Activated gamma-delta T cell treated with Interleukin-2 at 50 U/mL for 16 hours (primary cell): ENCODE measurements at regions not wholly inside any gene's neighbourhood (a gene's known extent, or its start where the extent isn't known, plus 50 kb on each side); places are given as distances from the start of the nearest gene placed in this dataset.

Experiments used
- DNase-seq: peaks from one replicate; pipeline ENCODE4 v3.0.0-alpha.2; 2020

DNA sequence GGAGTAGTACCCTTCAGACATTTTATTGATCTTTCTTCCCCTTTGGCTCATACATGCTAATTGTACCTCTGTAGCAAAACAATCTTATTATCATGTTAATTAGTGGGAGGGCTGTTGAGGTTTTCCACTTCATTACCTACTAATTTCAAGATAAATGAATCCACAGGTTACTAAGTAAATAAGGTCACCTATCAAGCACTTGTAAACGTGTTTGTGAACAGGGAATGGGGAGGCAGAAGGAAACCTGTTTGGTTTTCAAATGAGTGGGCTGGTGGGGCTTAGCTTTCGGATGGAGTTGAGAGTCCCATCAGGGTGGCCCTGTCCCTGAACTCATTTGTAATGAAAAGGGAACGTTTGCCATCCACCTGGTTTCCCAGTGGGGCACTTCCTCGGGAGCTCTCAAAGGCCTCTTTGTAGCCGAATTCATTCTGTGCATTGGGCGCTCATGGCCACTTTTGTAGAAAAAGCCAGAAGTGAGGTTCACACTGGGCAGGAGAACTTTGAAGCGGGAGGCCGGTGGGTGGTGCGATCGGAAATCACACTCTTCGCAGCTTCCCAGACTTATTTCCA, 419.8 kb upstream of the NR2F2 start:
- no peak for DNase-seq

DNA sequence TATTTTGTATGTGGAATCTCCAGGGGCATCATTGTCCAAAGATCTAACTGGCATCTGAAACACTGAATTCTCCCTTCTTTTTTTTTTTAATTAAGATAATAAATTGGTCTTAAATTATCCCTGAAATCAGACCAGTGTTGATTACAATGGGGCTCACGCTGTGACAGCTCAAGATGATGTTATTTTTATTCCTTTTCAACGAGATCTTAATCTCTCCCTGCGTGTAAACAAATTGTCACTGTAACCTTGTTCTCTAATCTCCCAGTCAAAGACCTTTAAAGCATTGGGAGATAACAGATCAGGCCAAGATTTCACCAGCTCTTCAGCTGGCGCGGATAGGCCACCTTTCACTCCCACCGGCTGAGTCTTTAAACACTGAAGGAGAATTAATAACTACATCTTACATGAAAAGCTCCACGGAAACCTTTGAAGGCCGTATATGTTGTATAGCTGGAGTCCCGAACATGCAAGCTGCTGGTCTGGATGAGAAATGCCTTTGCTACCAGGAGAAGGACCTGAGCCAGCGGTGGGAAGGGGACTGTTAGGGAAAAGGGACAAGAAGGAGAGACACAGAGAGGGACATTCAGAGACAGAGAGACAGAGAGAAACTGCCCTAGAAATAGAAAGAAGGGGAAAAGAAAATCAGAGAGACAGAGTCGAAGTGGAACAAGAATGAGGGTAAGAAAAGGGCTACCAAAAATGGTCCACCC, 418.8 kb upstream of the NR2F2 start:
- DNase-seq = no peak

DNA sequence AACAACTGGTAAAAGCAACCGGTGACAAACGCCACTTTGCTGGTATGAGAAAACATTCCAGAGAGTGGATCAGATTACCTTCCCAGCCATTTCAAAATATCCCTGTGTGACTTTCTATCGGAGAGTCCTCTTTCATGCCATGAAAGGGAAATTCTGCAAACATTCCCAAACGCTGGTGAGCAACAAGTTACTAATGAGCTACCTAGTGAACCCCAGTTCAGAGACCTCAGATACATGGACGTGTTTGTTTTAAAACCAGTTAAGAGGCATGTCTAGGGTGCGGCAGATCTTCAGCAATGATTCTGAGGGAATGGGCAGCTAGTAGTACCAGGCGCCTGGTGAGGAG, 418.2 kb upstream of the NR2F2 start:
- no peak for DNase-seq

DNA sequence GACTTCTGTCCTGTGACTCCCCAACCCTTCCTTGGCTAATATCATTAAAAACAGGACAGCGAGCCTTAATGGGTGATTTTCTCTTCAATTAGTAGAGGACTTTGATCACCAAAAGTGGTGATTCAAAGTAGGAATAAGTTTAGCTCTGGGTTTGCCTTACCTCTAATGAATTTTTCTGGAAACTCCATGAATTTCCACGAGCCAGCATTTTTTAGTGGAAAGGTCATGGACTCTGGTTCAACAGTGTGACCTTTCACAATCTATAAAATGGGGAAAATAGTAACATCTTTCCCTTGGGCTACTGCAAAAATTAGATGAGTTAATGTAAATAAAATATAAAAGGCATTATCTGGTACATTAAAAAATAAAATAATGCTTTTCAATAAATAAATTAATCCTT, 417.8 kb upstream of the NR2F2 start:
- no peak for DNase-seq

DNA sequence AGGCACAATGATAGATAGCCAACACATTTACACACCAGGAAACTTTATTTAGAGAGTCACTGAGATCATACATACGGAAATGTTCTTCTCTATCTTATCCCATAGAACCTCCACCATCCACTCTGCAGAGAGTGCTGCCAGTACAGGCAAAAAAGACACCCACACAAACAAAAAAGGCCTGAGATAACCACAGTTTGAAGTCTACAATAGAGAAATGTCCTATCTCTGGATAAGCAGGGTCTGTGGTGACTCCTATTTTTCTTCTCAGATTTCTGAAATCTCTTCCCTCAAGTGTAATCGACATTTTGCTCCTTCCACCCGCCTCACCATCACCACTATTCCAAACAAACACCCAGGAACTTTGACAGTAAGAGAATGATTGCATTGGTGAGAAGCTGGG, 413.9 kb upstream of the NR2F2 start:
- DNase-seq = no peak

DNA sequence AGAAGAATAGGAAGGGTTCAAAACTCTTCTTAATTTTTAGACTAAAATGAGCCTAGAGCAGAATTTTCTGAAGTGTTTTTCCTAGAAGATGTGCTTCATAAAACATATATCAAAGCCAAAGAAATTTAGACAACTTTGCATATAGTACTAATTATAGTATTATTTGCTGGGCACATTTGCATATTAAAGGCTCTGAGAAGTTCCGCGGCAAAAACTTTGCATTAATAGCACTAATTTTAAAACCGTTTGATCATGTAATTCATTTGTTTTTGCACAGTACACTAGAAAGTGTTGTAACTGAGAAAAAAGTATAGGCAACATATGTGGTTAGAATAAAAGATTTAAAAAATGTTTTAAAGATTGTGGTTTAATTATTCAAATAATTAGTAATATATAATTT, 412.0 kb upstream of the NR2F2 start:
- no peak for DNase-seq

DNA sequence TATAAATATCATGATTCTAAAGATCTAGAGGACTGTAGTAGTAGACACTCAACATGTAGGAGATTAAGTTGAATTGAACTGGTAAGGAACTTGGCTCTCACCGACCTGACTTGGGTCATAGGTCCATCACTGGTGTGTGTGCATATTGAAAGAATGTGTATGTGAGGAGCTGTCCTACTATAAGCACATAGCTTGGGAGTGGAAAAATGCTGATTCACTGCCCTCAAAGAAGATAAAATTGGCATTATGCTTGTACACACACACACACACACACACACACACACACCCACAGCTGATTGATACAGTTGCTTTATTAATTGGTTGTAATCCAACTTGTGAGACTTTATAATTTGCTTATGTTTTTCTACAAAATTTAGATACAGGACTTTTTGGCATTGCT, 411.0 kb upstream of the NR2F2 start:
- no peak for DNase-seq

DNA sequence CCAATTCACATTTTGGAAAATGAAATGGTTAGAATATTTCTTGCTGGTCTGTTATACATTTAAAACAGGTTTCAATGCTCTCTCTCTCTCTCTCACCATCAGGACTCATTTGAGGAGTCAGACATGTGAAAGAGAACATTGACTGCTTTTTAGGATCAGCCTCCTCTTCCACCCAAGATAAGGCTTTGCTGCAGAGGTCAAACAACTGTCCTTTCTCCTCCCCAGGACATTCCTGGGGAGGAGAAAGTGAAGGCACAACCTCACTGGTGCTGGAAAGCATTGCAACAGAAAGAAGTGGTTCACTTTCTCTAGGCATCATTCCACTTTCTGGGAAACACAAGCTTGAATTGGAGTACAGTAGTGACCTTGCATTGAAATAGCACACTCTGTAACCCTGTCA, 409.1 kb upstream of the NR2F2 start:
- no peak for DNase-seq

DNA sequence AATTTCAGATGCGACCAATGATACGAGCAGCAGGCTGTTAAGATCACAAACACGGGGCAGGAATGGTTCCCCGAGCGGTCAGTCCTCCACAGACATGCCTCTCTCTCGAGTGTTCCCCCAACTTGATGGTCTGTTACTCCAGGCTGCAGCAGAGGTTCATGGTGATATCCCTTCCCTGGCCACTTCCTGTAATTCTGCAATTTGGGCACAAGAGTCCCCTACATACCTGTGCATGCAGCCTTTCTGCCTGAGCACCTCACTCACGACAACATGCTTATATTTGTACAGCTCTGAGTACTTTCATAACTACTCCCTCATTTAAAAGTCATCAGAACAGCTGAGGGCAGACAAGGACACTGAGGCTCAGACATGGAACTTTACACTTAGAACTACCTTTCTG, 408.1 kb upstream of the NR2F2 start:
- DNase-seq = no peak

DNA sequence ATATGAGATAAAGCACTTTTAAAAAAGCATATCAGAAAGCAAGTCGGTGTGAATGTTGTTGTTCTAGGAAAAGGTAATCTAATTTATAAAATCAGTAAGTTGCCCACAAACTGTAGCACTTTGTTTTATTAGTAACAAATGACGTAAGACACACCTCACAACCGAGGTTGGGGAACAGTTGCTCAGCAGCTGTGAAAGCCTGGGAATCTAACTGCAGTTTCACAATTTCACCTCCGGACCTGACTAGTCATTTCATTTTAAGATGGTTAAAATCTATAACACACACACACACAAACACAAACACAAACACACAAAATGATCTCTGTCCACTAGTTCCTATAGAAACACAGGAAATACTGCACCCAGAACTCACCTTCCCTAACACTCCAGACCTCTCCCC, 406.7 kb upstream of the NR2F2 start:
- DNase-seq = no peak

DNA sequence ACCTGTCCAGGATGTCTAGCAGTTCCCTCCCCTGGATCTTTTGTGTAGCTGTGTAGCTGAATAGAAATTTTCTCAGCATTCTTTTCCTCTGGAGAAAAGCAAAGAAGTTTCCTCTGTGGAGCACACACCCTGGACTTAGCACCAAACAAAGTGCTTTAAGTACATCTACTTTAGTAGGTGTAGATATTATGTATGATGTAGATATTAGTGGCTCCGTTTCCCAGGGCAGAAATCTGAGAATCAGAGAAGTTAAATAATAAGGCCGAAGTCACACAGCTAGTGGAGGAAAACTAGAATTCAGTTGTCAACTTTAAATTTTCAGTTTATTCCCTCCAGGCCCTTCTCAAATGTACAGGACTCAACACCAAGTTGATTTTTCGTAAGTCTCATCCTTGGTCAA, 401.7 kb upstream of the NR2F2 start:
- no peak for DNase-seq

DNA sequence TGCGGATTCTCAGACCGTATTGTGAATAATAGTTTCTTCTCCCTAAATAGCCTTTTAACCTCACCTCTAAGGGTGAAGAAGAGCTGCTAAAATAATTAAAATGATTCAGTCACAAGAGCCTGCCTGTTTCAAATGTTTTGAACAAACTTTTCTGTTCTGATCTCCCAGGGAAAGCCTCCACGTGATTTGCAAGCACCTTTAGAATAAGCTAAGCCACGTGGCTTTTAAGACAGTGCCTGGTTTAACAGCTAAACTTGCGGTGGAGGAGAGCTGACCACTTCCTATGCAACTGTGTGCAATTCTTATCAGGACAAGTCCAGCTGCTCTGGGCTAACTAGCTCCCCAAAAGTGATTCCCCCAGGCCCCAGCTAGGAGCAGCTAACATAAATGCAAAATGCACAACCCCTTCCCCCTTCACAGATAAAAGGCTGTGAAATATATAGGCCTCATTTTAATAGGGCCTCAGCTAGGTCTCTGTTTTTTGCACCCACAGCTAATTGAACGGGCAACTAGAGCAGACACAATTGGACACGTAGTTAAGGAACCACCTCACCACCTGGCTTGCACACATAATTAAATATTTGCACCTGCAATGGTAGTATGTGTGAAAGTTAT, 401.2 kb upstream of the NR2F2 start:
- DNase-seq = no peak

DNA sequence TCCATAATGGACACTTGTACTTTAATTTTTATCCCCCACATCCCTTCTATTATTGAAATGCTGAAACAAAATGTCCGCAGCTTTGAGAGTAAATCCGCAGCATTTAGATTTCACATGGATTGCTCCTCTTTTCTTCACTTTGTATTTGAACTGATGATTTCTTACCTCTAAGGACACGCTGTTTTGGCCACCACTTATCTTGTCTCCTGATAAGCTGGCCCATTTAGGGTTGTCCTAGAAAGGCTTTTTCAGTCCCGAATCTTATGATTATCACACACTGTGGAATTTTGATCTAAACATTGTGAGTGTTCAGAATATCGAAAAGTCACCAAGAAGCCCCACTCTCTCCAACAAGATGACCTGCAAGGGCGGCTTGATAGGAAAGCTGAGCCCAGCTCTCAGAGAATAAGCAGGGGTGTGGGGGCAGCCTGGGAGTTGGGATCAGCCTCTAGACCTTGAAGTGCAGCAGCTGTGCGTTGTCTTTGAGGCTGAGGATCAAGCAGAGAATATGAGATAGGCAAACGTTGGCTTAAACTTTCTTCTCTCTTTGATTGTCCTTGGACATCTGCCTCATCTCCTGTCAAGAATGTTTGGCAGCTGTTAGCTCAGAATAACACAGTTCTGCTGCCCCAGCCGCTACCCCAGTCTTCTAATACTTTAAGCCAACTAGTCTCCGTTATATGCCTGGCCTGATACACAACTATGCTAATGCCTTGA, 399.7 kb upstream of the NR2F2 start:
- no peak for DNase-seq

DNA sequence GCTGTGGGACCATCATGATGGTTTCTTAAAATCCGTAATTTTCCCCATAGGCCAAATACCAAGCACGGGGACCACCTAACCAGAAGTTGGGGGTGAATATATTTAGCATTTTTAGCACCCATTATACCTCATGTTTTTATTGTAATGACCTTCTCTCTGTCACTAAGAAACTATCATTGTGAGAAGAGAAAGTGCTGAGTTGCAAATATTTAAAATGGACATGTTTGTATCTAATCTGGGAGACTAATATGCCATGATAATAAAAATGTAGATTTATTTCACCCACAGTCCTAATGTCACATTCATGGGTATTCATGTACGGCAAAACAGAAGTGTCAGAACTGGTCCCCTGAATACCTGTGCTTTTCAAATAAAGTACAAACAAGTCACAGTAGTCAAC, 398.9 kb upstream of the NR2F2 start:
- DNase-seq = no peak

DNA sequence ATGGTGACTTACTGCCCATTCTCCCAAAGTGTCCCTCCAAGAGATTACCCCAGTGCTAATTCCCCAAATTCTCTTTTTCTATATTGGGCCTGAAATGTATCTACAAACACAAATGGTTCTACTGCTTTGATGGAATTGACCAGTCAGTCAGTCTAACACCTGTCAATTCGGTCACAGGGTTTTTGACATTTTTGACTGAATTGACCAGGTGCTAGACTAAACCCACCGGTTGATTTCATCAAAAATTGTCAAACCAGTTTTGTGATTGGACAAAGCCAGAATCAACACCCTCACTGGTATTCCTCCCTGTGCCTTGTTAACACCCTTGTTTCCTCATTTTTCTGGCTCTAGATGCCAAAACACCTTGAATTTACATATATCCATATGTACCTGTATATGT, 398.4 kb upstream of the NR2F2 start:
- no peak for DNase-seq

DNA sequence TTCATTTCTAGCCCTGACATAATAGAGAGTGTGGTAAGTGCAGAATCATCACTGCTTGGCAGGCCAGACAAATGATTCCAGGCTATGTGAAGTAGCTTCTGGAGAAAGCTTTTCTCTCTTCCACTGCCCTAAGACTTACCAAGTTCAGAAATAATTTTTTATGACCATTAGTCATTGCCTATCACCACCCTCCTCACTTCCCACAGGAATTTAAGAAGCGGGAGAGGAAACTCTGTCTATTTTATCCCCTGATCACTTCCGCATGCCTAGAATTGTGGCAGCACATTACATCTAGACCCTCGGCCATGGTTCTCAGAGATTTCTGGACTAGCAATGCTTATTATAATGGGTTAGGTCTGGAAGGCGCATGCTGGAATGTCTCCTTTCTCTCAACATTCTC, 397.8 kb upstream of the NR2F2 start:
- no peak for DNase-seq

DNA sequence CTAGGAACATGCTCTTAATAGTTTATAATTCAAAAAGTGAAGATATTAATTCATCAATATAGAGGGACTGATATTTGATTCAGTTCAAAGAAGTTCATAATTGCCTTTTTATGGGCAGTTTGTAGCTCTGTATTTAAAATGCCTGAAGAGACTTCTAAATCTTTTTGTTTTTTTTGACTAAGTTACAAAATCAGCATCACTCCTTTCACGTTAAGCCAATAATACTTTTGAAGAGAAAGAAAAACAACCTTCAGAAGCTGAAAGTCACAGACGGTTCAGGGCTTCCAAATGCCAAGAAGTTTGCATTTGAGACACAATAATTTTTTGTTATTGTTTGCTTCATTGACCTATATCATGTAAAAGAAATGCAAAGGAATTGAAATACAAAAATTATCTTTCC, 394.6 kb upstream of the NR2F2 start:
- DNase-seq = no peak

DNA sequence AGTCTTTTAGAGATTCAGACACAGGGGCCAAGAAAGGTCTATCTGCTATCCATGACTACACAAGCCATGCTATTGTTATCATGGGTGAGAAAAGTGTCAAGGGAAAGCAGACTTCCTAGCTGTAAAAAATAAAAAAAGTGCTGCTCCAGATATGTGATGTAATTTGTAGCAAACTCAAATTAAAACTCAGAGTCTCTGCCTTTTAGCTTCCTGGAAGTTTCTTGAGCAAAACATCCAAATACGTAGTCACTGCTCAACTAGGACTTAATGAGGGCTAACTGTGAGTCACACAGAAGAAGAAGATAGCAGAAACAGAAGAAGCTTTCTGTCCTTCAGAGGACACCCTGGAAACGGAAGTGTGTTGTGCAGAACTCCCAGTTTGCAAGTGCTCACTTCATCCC, 393.4 kb upstream of the NR2F2 start:
- DNase-seq = no peak

DNA sequence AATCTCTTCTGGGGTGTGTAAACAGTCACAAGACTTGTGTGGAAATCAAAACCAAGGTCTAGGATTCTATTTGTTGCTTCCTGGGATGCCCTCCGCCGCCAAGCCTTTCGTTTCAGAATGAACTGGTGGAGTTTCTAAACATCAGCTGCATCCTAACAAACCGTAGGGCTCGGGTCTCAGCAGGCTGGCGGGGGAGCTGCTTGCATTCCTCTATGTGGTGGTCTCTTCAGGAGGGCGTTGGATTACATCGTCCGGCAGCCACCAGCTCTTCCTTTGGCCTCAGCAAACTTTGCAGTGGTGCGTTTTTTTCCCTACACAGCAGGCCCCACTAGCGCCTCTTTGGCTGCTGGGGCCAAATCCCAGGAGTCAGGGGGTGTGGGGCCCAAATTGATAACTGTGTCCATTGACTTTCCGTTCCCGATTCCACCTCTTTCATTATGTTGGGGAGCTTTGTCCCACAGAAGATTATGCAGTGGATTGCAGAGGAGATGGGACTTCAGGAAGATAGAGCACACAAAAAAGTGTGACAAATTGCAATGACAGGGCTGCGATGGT, 390.0 kb upstream of the NR2F2 start:
- DNase-seq = no peak

DNA sequence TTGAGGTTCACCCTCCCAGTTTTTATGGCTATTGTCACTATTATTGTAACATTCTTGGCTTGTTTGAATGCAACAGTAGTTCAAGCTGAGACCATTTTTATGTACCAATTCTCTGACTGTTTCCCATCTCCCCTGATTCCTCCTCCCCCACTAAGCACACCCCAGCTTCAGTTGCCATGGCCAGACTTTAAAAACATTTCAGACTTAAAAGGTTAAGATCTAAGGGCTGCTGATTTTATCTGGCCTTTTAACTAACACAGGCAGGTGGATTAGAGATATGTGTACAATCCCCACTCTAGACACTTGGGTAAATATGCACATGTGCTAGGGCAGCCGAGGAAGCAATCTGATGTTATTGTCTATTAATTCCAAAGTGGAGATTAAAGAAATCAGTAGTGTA, 386.3 kb upstream of the NR2F2 start:
- DNase-seq = no peak

DNA sequence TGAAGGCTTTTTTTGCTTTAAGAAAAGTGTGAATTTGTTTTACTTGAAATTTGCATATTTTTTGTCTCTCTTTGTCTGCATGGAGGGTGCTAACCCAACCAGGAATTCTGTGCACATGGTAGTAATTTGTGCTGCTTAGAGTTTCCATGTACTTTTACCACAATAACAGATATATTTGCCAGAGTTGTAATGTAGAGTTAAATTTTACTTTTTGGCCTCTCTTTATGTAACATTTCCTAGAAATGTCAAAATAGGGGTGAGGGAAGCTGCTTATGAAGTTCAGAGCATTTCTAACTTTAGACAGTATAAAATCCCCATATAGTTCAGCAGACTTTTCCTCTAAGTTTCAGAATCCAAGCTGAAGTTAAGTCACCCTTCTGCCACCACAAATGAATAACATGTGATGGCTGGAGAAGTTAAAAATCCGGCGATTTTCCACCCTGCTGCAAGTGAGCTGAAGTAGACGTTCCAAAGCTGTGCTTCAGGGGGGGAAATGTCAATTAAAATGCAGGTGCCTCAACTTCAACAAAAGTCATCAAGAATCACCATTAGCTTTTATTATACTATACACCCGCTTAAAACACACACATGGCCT, 385.7 kb upstream of the NR2F2 start:
- DNase-seq = no peak

DNA sequence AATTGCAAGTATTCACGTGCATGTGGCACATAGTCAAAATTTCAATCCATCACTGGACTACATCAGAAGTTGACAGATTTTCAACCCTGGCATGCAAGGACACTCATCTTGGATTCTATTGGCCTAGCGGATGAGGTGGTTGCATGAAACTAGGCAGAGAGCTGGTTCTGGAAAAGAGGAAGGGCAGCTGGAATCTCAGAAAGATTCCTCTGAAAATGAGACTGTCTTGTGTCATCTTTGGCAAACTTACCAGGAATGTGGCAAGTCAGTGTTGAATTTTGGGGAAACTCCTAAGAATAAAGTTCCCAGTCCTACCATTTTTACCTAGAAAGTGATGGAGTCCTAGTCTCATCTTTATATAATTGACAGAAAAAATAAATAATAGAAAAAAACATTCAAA, 384.3 kb upstream of the NR2F2 start:
- no peak for DNase-seq

DNA sequence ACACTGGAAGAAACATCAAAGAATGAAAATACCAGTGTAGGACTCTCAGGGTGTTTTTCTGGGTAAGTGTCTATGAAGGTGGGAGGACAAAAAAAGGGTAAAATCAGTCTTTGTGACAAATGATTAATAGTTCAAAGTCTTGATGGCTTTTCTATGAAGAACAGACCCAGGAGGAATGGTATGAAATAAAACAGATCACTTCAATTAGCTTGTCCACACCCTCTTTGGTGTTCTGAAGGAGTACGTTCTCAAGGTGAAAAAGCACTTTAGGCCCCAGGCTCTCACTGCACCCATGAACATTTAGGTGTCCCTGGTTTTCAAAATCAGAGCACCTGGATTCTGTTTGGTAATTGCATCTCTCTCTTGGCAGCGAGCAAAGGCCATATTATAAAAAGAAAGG, 383.6 kb upstream of the NR2F2 start:
- no peak for DNase-seq

DNA sequence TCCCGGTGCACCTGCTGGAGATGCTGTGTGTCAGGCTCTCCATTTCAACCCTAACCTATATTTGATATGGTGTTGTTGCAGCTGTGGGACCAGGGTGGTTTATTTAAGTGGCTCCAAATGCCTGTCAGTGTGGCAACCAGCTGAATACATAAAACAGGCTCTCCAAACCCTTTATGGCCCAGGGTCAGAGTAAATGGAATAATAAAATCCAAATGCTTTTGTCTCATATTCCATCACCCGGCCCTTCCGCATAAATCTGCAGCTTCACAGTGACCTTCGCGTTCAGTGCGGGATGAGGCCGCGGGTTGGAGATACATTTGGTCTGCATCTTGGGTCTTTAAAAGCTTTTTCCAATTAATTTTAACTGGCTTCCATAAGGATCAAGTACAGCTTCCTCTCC, 382.1 kb upstream of the NR2F2 start:
- no peak for DNase-seq
